Dedifferentiated amniotic fluid mesenchymal stem cell (primary cell): ENCODE measurements at regions not wholly inside any gene's neighbourhood (a gene's known extent, or its start where the extent isn't known, plus 50 kb on each side); places are given as distances from the start of the nearest gene placed in this dataset.
"Not testable (repeated sequence)": the region's sequence is repeated elsewhere in the genome, so short reads cannot be mapped to it uniquely, and the experiment has no call there.

ENCODE experiments used
- DNase-seq: peaks from one replicate; pipeline ENCODE4 v3.0.0-alpha.2; 2016; ENCODE audit errors: extremely low spot score

GRCh38 chr12:38158428-38159091, 158.0 kb upstream of the ALG10B start:
- DNase-seq = no peak

GRCh38 chr12:38159092-38159551, 157.5 kb upstream of the ALG10B start:
- DNase-seq = no peak

- no peak for DNase-seq
Observed at GRCh38 chr12:38159591-38160317, 156.8 kb upstream of the ALG10B start.

- no peak for DNase-seq
Observed at GRCh38 chr12:38160318-38161122, 156.1 kb upstream of the ALG10B start.

GRCh38 chr12:38161123-38162000, 155.2 kb upstream of the ALG10B start:
- no peak for DNase-seq

- no peak for DNase-seq
Observed at GRCh38 chr12:38162013-38162412, 154.6 kb upstream of the ALG10B start.

GRCh38 chr12:38162708-38163441, 153.7 kb upstream of the ALG10B start:
- DNase-seq = no peak

- no peak for DNase-seq
Observed at GRCh38 chr12:38163442-38163801, 153.2 kb upstream of the ALG10B start.

- DNase-seq = no peak
Observed at GRCh38 chr12:38166225-38166624, 150.3 kb upstream of the ALG10B start.

- DNase-seq = no peak
Observed at GRCh38 chr12:38175538-38175937, 141.0 kb upstream of the ALG10B start.

GRCh38 chr12:38183617-38184016, 133.0 kb upstream of the ALG10B start:
- DNase-seq = not testable (repeated sequence)

GRCh38 chr12:38197286-38197685, 119.3 kb upstream of the ALG10B start:
- not testable (repeated sequence) for DNase-seq

GRCh38 chr12:38201461-38202276, 114.9 kb upstream of the ALG10B start:
- DNase-seq = no peak

GRCh38 chr12:38204831-38205230, 111.7 kb upstream of the ALG10B start:
- DNase-seq = no peak

- no peak for DNase-seq
Observed at GRCh38 chr12:38222011-38222410, 94.6 kb upstream of the ALG10B start.

- not testable (repeated sequence) for DNase-seq
Observed at GRCh38 chr12:38238328-38238727, 78.2 kb upstream of the ALG10B start.

- DNase-seq = no peak
Observed at GRCh38 chr12:38253778-38254177, 62.8 kb upstream of the ALG10B start.

GRCh38 chr12:38258411-38258810, 58.2 kb upstream of the ALG10B start:
- no peak for DNase-seq
